DND-41 (cell line): ENCODE measurements at regions not wholly inside any gene's neighbourhood (a gene's known extent, or its start where the extent isn't known, plus 50 kb on each side); places are given as distances from the start of the nearest gene placed in this dataset.

ENCODE experiments used
- ATAC-seq: fragments of 200-7000 bp; cut with Tn5 transposase; 3 replicates; pipeline ENCODE4 v1.9.1; 2021; ENCODE audit warnings: low read depth; ENCODE audit not compliant: insufficient read depth
- DNase-seq: peaks from one replicate; pipeline ENCODE4 v3.0.0-alpha.2; 2020
- H2AFZ ChIP-seq: 2 replicates; pipeline ENCODE4 v1.6.0; 2012; ENCODE audit warnings: low read depth, low read length
- H3K27ac ChIP-seq: 2 replicates; pipeline ENCODE4 v1.5.1; 2012; ENCODE audit warnings: low read length, inconsistent platforms
- H3K27me3 ChIP-seq: fragments of 200-600 bp; sonication (generic); 2 replicates; pipeline ENCODE4 v1.6.0; 2012; ENCODE audit warnings: low read length, mild to moderate bottlenecking, inconsistent platforms; ENCODE audit not compliant: insufficient read depth, poor library complexity
- H3K36me3 ChIP-seq: 2 replicates; pipeline ENCODE4 v1.5.1; 2012; ENCODE audit warnings: low read length, inconsistent platforms; ENCODE audit not compliant: insufficient read depth
- H3K4me1 ChIP-seq: 2 replicates; pipeline ENCODE4 v1.5.1; 2012; ENCODE audit warnings: mild to moderate bottlenecking, low read length; ENCODE audit not compliant: insufficient read depth
- H3K4me2 ChIP-seq: 2 replicates; pipeline ENCODE4 v1.6.0; 2012; ENCODE audit warnings: mild to moderate bottlenecking, moderate library complexity, low read length, inconsistent platforms; ENCODE audit not compliant: insufficient read depth
- H3K4me3 ChIP-seq, 2 experiments: fragments of 200-600 bp in 1 of 2; shearing (Covaris generic) in 1 of 2; 2 replicates each; pipeline ENCODE4 v1.5.1; 2012 to 2016; ENCODE audit warnings: inconsistent platforms in 2 of 2, low read length in 2 of 2, mild to moderate bottlenecking in 2 of 2, low read depth in 1 of 2, moderate library complexity in 1 of 2
- H3K79me2 ChIP-seq: 2 replicates; pipeline ENCODE4 v1.6.0; 2012; ENCODE audit warnings: low read length, inconsistent platforms; ENCODE audit not compliant: insufficient read depth
- H3K9ac ChIP-seq: 2 replicates; pipeline ENCODE4 v1.6.0; 2012; ENCODE audit warnings: low read depth, mild to moderate bottlenecking, inconsistent platforms, low read length, moderate library complexity
- H3K9me3 ChIP-seq: 2 replicates; pipeline ENCODE4 v1.5.1; 2012; ENCODE audit warnings: low read length, moderate library complexity, mild to moderate bottlenecking, inconsistent platforms; ENCODE audit not compliant: insufficient read depth, severe bottlenecking
- H4K20me1 ChIP-seq: 2 replicates; pipeline ENCODE4 v1.6.0; 2012; ENCODE audit warnings: low read length; ENCODE audit not compliant: insufficient read depth
- EZH2 ChIP-seq: IDR thresholded peaks from 3 replicates; pipeline ENCODE4 v1.6.1; 2012; ENCODE audit warnings: borderline replicate concordance, low read depth, mild to moderate bottlenecking, moderate library complexity, low read length, inconsistent platforms; ENCODE audit not compliant: severe bottlenecking
- TF ChIP-seq, protein P1 (sequence below): IDR thresholded peaks from 2 replicates; pipeline ENCODE4 v1.5.1; 2012; ENCODE audit warnings: borderline replicate concordance, low read length, moderate library complexity, mild to moderate bottlenecking; ENCODE audit not compliant: poor library complexity, severe bottlenecking; ENCODE audit errors: extremely low read depth

GRCh38 chr13:86765462-86765861, 905.7 kb upstream of the SLITRK5 start:
- no peaks in the 10 kb centered on the region for H4K20me1 ChIP-seq
- TF ChIP-seq, protein P1, sequence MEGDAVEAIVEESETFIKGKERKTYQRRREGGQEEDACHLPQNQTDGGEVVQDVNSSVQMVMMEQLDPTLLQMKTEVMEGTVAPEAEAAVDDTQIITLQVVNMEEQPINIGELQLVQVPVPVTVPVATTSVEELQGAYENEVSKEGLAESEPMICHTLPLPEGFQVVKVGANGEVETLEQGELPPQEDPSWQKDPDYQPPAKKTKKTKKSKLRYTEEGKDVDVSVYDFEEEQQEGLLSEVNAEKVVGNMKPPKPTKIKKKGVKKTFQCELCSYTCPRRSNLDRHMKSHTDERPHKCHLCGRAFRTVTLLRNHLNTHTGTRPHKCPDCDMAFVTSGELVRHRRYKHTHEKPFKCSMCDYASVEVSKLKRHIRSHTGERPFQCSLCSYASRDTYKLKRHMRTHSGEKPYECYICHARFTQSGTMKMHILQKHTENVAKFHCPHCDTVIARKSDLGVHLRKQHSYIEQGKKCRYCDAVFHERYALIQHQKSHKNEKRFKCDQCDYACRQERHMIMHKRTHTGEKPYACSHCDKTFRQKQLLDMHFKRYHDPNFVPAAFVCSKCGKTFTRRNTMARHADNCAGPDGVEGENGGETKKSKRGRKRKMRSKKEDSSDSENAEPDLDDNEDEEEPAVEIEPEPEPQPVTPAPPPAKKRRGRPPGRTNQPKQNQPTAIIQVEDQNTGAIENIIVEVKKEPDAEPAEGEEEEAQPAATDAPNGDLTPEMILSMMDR, result no peak
- no peak for TF ChIP-seq EZH2
- DNase-seq (peak; percentile 15), ATAC-seq (peak; percentile 66)
- no peak overlapping the region for H2AFZ ChIP-seq
- H3K27ac ChIP-seq, result no peak overlapping the region
- peaks cover 10% of the 10 kb centered on the region for H3K9me3 ChIP-seq
- H3K4me1 ChIP-seq, result no peaks in the 10 kb centered on the region
- no peak overlapping the region for H3K9ac ChIP-seq
- H3K4me3 ChIP-seq, result no peak overlapping the region
- H3K27me3 ChIP-seq, result no peaks in the 10 kb centered on the region
- H3K79me2 ChIP-seq, result no peaks in the 10 kb centered on the region
- no peaks in the 10 kb centered on the region for H3K36me3 ChIP-seq
- no peak overlapping the region for H3K4me2 ChIP-seq

GRCh38 chr13:86788616-86789015, 882.6 kb upstream of the SLITRK5 start:
- no peaks in the 10 kb centered on the region for H3K27me3 ChIP-seq
- no peak overlapping the region for H3K4me2 ChIP-seq
- no peak for ATAC-seq
- H3K27ac ChIP-seq, result no peak overlapping the region
- no peak for TF ChIP-seq EZH2
- TF ChIP-seq, protein P1, result no peak
- H4K20me1 ChIP-seq, result no peaks in the 10 kb centered on the region
- H2AFZ ChIP-seq, result no peak overlapping the region
- no peak for DNase-seq
- H3K4me3 ChIP-seq, result no peak overlapping the region
- no peaks in the 10 kb centered on the region for H3K36me3 ChIP-seq
- no peak overlapping the region for H3K9ac ChIP-seq
- H3K79me2 ChIP-seq, result no peaks in the 10 kb centered on the region
- H3K4me1 ChIP-seq, result no peaks in the 10 kb centered on the region
- peaks cover 2% of the 10 kb centered on the region for H3K9me3 ChIP-seq

DNA sequence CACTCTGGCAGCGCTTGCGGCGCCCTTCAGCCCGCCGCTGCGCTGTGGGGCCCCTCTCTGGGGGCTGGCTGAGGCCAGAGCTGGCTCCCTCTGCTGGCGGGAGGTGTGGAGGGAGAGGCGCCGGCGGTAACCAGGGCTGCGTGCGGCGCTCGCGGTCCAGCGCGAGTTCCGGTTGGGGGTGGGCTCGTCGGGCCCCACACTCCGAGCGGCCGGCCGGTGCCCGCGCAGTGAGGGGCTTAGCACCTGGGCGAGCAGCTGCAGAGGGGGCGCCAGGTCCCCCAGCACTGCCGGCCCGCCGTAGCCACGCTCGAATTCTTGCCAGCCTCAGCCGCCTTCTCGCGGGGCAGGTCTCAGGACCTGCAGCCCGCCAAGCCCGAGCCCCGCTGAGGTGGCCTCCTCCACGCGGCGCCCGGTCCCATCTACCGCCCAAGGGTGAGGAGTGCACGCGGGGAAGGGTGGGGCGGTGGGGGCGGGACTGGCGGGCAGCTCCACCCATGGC, 879.0 kb upstream of the SLITRK5 start:
- TF ChIP-seq, protein P1, result no peak
- no peak for TF ChIP-seq EZH2
- no peak for DNase-seq
- ATAC-seq, result no peak
- no peak overlapping the region for H3K4me3 ChIP-seq
- no peak overlapping the region for H3K9ac ChIP-seq
- H3K9me3 ChIP-seq, result peaks cover 2% of the 10 kb centered on the region
- H3K79me2 ChIP-seq, result no peaks in the 10 kb centered on the region
- no peaks in the 10 kb centered on the region for H3K36me3 ChIP-seq
- no peaks in the 10 kb centered on the region for H3K27me3 ChIP-seq
- no peak overlapping the region for H3K27ac ChIP-seq
- no peaks in the 10 kb centered on the region for H4K20me1 ChIP-seq
- no peak overlapping the region for H2AFZ ChIP-seq
- no peaks in the 10 kb centered on the region for H3K4me1 ChIP-seq
- H3K4me2 ChIP-seq, result no peak overlapping the region

- H3K36me3 ChIP-seq, result no peaks in the 10 kb centered on the region
Measured at GRCh38 chr13:86795858-86796257, 875.3 kb upstream of the SLITRK5 start.

More at GRCh38 chr13:86795858-86796257, 875.3 kb upstream of the SLITRK5 start:
- DNase-seq (no peak), ATAC-seq (no peak)
- TF ChIP-seq EZH2, result no peak
- TF ChIP-seq, protein P1, result no peak
- Histone ChIP-seq H3K9me3 (peaks cover 3% of the 10 kb centered on the region), H3K27me3 (no peaks in the 10 kb centered on the region), H3K4me2 (no peak overlapping the region), H3K27ac (no peak overlapping the region), H3K79me2 (no peaks in the 10 kb centered on the region), H3K9ac (no peak overlapping the region), H2AFZ (no peak overlapping the region), H3K4me3 (no peak overlapping the region), H3K4me1 (no peaks in the 10 kb centered on the region), H4K20me1 (no peaks in the 10 kb centered on the region)
